Epithelial cell of prostate (primary cell): ENCODE measurements at regions not wholly inside any gene's neighbourhood (a gene's known extent, or its start where the extent isn't known, plus 50 kb on each side); places are given as distances from the start of the nearest gene placed in this dataset.
"Not testable (repeated sequence)": the region's sequence is repeated elsewhere in the genome, so short reads cannot be mapped to it uniquely, and the experiment has no call there.

ENCODE experiments used
- DNase-seq: peaks from one replicate; pipeline ENCODE4 v3.0.0-alpha.2; 2011; ENCODE audit warnings: low read depth, low spot score
- H3K27ac ChIP-seq: fragments of 450-650 bp; 2 replicates; pipeline ENCODE4 v1.5.1; 2017; ENCODE audit warnings: mild to moderate bottlenecking

GRCh38 chr2:58715344-58715743, 474.2 kb upstream of the FANCL start:
- H3K27ac ChIP-seq = no peak overlapping the region
- no peak for DNase-seq

DNA sequence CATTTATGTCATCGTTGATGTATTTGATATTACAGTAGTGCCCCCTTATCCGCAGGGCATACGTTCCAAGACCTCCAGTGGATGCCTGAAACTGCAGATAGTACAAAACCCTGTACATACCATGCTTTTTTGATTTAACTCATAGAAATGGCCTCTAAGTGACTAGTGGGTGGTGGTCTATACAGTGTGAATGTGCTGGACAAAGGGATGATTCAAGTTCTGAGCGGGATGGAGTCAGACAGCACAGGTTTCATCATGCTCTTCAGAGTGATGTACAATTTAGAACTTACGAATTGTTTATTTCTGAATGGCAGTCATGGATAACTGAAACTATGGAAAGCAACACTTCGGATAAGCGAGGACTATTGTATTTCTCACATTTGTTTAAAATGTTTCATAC, 473.1 kb upstream of the FANCL start:
- DNase-seq = no peak
- no peak overlapping the region for H3K27ac ChIP-seq

DNA sequence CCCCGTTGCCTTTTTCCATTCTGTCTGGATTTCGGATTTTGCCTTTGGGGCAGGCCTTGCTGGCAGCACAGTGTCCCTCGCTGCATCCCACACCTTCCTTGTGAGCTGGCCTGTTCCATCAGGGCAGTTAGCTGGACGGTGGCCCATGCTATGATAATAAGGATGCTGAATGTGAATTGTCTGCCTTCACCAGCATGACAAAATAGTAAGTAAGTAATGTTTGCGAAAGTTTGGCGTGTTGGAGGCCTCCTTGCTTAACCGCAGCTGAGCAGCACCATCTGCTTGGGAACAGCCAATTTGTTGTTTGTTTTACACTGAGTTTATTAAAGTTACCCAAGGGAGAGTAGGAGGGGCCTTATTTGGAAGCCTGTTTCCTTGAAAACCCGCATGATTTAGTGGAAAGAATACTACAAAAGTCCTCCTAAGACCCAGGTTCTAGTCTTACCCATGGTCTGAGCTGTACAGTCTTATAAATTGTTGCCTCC, 469.7 kb upstream of the FANCL start:
- DNase-seq = no peak
- H3K27ac ChIP-seq = no peak overlapping the region

DNA sequence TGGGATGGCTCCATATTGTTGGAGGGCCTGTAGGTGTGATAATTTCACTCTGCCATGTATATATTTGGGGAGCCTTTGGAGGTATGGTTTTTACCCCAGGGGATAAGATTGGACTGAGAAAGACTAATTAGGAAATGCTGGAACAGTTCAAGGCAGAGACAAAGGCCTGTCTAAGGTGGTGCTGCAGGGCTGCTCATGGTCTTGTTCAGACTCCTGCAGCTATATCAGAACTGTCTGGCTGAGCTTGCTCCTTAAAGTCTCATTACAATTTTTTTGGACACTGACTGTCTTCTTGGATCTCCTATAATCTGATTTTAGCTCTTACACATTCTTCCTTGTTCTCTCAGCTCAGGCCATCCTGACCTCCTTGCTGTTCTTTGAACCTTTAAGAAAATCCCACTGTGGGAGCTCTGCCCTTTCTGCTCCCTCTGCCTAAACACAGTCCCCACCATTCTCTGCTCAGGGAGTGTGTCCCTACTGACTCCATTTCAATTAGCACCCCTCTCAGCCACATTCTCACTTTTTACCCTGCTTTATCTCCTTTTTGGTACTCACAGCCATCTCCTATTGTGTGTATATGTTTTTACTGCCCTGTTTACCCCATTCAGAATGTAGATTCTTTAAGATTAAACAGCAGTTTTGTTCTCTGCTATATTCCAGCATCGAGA, 468.7 kb upstream of the FANCL start:
- no peak for DNase-seq
- no peak overlapping the region for H3K27ac ChIP-seq

DNA sequence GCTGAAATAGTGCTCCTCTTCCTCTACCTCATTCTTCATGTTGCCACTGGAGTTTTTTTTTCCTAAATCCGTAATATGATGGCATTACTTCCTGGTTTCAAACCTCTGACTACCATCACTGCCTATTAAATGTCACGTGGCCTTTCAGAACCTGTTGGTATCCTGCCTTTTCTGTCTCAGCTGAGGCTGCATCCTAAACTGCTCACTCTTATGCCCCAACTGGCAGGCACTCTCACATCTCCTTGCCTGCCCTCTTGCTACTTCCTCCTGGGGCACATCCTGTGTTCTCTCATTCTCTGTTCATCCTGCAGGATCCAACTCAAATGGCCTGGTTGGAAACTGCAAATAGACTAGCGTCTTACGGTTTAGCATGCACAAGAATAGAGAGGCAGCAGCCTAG, 468.1 kb upstream of the FANCL start:
- DNase-seq = no peak
- H3K27ac ChIP-seq = no peak overlapping the region

GRCh38 chr2:58708565-58708964, 467.4 kb upstream of the FANCL start:
- no peak for DNase-seq

DNA sequence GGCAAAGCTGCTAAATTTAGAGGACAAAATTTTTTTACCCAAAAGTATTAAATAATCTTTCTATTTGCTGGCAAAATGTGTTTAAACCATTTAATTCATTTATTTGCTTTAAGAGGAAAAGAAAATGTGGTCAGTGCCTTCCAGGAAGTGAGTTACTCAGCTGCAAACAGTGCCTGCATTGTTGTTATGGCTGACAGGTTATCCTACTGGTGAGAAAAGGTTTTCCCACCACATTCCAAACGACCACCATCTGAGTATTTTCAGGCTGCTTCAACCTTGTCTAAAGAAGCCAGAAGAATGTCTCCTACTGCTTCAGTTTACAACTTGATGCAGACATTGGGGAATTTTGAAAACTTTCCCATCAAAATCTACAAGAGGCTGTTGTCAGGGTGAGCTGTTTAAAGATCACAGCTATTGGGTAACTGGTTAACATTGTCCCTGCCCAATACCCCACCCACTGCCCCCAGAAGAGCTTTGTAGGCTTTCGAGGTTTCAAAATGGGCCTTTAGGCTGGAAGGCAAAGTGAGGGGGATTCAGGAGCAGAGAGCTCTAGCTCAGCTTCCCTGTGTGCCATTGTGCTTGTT, 461.3 kb upstream of the FANCL start:
- H3K27ac ChIP-seq = peak overlapping the region; percentile 37
- DNase-seq = peak; percentile 12

More at GRCh38 chr2:58708565-58708964, 467.4 kb upstream of the FANCL start:
- no peak overlapping the region for H3K27ac ChIP-seq

DNA sequence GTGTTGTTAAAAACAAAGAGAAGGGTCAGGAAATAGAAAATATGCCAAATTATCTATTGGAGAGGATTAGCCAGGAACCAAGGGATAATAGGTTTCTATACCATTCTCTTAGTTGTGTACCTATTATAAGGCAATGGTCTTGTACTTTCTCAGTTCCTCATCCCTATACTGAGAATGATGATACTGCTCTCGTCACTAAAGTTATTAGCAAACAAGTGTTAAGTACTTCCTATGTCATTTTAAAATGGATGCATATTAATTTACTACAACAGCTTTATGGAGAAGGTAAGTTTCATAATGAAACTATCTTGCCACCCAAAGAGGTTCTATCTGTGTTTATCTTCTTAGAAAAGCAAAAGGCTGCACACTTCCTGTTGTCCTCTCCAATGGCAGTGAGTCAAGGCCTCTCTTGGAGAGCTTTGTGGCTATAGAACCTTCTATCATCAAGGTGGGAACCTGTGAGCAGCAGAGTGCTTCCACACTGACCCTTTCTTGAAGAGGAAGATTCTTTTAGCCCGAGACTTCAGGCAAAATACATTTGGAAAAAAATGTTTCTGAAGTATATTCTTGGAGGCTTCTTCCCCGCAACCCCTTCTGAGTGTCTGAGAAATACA, 460.7 kb upstream of the FANCL start:
- DNase-seq = no peak
- H3K27ac ChIP-seq = peak overlapping the region; percentile 37

DNA sequence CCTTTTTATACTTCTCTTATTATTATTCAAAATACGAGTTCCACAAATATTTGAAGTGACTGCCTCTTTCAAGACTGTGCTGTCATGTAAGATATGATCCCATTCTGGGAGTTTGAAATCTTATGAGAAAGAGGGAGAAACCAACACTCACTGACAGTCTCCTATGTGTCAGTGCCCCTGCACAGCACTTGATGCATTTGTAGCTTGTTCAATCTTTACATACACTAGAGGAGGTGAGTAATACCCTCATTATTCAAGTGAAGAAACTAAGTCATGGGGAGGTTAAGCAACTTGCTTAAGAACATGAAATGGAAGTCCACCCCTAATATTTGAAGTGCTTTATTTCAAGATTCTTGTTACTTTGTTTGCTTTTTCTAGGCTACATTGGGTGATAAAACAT, 459.5 kb upstream of the FANCL start:
- no peak for DNase-seq
- H3K27ac ChIP-seq = no peak overlapping the region

DNA sequence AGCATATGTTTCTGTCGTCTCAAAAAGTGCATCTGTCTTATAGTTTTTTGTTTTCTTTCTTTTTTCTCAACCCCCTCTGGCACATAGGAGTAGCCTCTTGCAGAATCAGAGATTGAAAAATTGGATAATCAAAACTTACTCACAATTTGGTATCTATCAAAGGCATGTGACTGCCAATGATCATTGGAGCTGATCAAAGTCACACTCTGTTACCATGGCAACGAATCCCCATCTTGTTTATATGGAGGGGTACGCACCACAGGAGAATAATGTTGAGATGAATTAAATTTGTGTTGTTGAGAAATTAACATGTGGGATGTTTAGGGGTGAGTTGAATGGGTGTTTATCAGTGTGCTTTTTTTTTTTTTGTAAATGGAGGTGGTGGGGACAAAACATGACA, 458.3 kb upstream of the FANCL start:
- no peak for DNase-seq

DNA sequence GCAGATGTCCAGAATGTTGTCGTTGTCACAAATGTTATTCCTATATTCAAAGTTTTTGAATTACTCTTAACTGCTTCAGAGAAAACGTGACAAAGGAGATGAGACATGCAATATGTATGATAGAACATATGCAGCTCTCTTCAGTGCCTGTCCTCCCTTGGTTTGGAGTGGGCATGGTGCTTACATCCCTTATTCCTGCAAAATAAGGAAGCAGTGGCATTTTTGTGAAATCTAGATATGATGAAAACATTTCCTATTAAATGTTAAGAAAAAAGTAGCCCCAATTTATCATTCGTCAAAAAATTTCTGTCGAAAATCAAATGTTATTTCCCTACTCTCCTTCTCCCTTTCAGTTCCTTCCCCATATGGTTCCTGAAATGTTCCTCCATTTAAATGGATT, 457.5 kb upstream of the FANCL start:
- H3K27ac ChIP-seq = no peak overlapping the region
- no peak for DNase-seq

More for the DNA sequence above, 458.3 kb upstream of the FANCL start:
- H3K27ac ChIP-seq = no peak overlapping the region

GRCh38 chr2:58694114-58694513, 453.0 kb upstream of the FANCL start:
- DNase-seq = not testable (repeated sequence)

DNA sequence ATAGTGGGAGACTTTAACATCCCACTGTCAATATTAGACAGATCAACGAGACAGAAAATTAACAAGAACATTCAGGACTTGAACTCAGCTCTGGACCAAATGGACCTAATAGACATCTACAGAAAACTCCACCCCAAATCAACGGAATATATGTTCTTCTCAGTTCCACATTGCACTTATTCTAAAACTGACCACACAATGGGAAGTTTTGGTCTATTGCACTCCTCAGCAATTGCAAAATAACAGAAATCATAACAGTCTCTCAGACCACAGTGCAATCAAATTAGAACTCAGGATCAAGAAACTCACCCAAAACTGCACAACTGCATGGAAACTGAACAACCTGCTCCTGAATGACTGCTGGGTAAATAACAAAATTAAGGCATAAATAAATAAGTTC, 449.9 kb upstream of the FANCL start:
- DNase-seq, H3K27ac ChIP-seq: not testable (repeated sequence)

More at GRCh38 chr2:58694114-58694513, 453.0 kb upstream of the FANCL start:
- not testable (repeated sequence) for H3K27ac ChIP-seq

DNA sequence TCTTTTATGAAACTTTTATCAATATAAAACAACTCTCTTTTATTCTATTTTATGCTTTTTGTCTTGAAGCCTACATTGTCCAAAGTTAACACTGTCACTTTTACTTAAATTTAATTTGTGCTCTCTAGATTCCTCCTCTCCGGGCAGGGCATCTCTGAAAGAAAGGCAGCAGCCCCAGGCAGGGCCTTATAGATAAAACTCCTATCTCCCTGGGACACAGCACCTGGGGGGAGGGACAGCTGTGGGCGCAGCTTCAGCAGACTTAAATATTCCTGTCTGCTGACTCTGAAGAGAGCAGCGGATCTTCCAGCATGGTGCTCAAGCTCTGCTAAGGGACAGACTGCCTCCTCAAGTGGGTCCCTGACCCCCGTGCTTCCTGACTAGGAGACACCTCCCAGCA, 447.7 kb upstream of the FANCL start:
- H3K27ac ChIP-seq = no peak overlapping the region
- no peak for DNase-seq

GRCh38 chr2:58686776-58687175, 445.7 kb upstream of the FANCL start:
- H3K27ac ChIP-seq = no peak overlapping the region
- DNase-seq = no peak

DNA sequence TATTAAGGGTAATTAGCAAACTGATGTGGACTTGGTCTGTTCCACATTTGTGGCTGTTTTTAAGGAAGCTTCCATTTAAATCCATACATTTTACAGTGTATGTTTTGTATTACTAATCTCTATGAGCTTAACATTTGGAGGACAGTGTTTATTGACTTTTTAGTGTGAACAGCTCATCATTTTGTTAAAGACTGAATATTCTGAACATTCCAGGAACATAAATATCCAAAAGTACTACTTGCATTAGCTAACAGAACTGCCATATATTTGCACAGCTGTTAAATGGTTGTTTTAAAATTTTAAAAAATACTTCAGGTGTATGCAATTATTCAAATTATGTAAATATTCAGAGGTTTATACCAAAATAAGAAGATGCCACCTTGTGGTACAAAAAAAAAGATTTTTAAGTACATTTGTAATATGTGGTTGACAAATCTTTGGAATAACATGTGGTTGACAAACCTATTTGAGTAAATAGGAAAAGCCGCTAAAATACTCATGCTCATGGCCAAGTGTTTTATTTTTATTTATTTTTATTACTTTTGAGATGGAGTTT, 439.7 kb upstream of the FANCL start:
- H3K27ac ChIP-seq = no peak overlapping the region
- no peak for DNase-seq

- no peak overlapping the region for H3K27ac ChIP-seq
- no peak for DNase-seq
Measured at GRCh38 chr2:58677748-58678147, 436.6 kb upstream of the FANCL start.

- H3K27ac ChIP-seq = no peak overlapping the region
- no peak for DNase-seq
Measured at GRCh38 chr2:58671675-58672074, 430.6 kb upstream of the FANCL start.

DNA sequence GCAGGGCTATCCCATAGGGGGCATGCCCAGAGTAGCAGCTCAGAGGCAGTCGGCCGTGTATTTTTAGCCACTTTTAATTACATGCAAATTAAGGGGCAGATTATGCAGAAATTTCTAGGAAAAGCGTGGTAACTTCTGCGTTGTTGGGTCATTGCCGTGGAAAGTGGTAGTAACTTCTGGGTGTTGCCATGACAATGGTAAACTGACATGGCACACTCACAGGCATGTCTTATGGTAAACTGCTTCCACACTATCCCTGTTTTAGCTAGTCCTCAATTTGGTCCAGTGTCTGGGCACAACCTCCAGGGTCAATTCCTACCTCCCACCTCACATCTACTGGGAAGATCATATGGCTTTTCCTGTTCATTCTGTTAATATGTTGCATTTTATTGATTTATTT, 428.9 kb upstream of the FANCL start:
- DNase-seq = no peak
- H3K27ac ChIP-seq = no peak overlapping the region

- DNase-seq = no peak
- no peak overlapping the region for H3K27ac ChIP-seq
Measured at GRCh38 chr2:58667137-58667774, 426.1 kb upstream of the FANCL start.
